ENCODE measurements at regions not wholly inside any gene's neighbourhood (a gene's known extent, or its start where the extent isn't known, plus 50 kb on each side); places are given as distances from the start of the nearest gene placed in this dataset.
A peak's percentile ranks its signal among the peaks of the same experiment; 100 is the strongest.

GRCh38 chr12:85713373-85713772, 122.8 kb downstream of the RASSF9 start:
- 21% methylated on average over 4 of the region's 4 CpGs for WGBS
- peak overlapping the region; percentile 54 for H3K27ac ChIP-seq
- no peaks in the 10 kb centered on the region for H3K27me3 ChIP-seq
- DNase-seq (ENCODE audit: low spot score in 2 of 2): no peak
- H3K4me3 ChIP-seq: no peak overlapping the region
- TF ChIP-seq CTCF (IDR thresholded peaks at IDR 0.05) (no peak), POLR2AphosphoS5 (IDR thresholded peaks at IDR 0.05) (no peak), EP300 (IDR thresholded peaks at IDR 0.05) (no peak), POLR2A (IDR thresholded peaks at IDR 0.05) (no peak)
- no peaks in the 10 kb centered on the region for H3K9me3 ChIP-seq
- H3K36me3 ChIP-seq: no peaks in the 10 kb centered on the region
- H3K4me1 ChIP-seq: peaks cover 29% of the 10 kb centered on the region

- Histone ChIP-seq H3K36me3 (no peaks in the 10 kb centered on the region), H3K27ac (no peak overlapping the region), H3K27me3 (no peaks in the 10 kb centered on the region), H3K9me3 (no peaks in the 10 kb centered on the region), H3K4me1 (peaks cover 29% of the 10 kb centered on the region), H3K4me3 (no peak overlapping the region)
- TF ChIP-seq CTCF (IDR thresholded peaks at IDR 0.05) (no peak), POLR2A (IDR thresholded peaks at IDR 0.05) (no peak), EP300 (IDR thresholded peaks at IDR 0.05) (no peak), POLR2AphosphoS5 (IDR thresholded peaks at IDR 0.05) (no peak)
- 97% methylated on average over 1 of the region's 1 CpG for WGBS
- DNase-seq (ENCODE audit: low spot score in 2 of 2): no peak
Measured at GRCh38 chr12:85714425-85714824, 121.8 kb downstream of the RASSF9 start.

- no peaks in the 10 kb centered on the region for H3K27me3 ChIP-seq
- H3K36me3 ChIP-seq: no peaks in the 10 kb centered on the region
- H3K27ac ChIP-seq: no peak overlapping the region
- WGBS: 88% methylated on average over 1 of the region's 1 CpG
- TF ChIP-seq CTCF (IDR thresholded peaks at IDR 0.05) (no peak), POLR2A (IDR thresholded peaks at IDR 0.05) (no peak), EP300 (IDR thresholded peaks at IDR 0.05) (no peak), POLR2AphosphoS5 (IDR thresholded peaks at IDR 0.05) (no peak)
- no peak overlapping the region for H3K4me3 ChIP-seq
- H3K4me1 ChIP-seq: no peaks in the 10 kb centered on the region
- no peak for DNase-seq (ENCODE audit: low spot score in 2 of 2)
- no peaks in the 10 kb centered on the region for H3K9me3 ChIP-seq
Measured at GRCh38 chr12:85720308-85721033, 115.7 kb downstream of the RASSF9 start.

DNA sequence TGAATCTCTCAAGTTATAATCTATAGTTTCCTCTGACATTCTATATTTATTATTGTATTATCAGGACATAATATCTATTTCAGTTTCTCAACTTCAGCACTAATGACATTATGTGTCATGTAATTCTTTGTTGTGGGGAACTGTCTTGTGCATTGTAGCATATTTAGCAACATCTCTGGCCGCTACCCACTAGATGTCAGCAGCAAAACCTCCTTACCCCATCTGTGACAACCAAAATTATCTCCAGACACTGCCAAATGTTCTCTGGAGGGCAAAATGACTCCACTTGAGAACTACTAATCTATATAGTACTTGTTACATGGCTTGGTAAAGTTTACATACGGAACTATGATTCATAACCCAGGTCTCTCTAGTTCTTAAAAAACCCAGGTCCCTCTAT, 110.2 kb downstream of the RASSF9 start:
- H3K9me3 ChIP-seq: no peaks in the 10 kb centered on the region
- no peaks in the 10 kb centered on the region for H3K36me3 ChIP-seq
- H3K27ac ChIP-seq: no peak overlapping the region
- TF ChIP-seq CTCF (IDR thresholded peaks at IDR 0.05) (no peak), EP300 (IDR thresholded peaks at IDR 0.05) (no peak), POLR2A (IDR thresholded peaks at IDR 0.05) (no peak), POLR2AphosphoS5 (IDR thresholded peaks at IDR 0.05) (no peak)
- H3K4me1 ChIP-seq: no peaks in the 10 kb centered on the region
- H3K4me3 ChIP-seq: no peak overlapping the region
- WGBS: 67% methylated on average over 2 of the region's 2 CpGs
- no peaks in the 10 kb centered on the region for H3K27me3 ChIP-seq
- DNase-seq (ENCODE audit: low spot score in 2 of 2): no peak

DNA sequence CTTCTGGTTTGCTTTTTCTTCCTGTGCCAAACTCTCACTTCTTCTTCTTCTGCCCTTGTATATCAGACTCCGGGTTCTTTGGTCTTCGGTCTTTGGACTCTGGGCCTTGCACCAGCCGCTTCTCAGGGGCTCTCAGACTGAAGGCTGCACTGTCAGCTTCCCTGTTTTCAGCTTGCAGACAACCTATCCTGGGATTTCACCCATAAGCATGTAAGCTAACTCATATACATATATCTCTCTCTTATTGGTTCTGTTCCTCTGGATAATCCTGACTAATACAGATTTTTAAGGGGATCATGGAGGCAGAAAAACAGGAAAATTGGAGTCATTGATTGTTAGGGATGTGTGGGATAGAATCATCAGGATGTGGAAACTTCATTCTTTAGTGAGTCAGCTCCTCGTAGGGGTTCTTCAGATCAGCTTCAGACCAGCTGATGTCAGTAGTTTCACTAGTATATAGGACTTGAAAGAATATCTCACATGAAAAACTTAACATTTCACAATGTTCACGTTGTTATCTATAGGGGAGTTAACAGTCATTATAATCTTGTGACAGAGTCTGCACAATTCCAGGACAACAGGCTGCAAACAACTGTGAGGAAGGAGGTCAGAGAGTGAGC, 102.9 kb downstream of the RASSF9 start:
- H3K9me3 ChIP-seq: no peaks in the 10 kb centered on the region
- no peaks in the 10 kb centered on the region for H3K4me1 ChIP-seq
- no peak for TF ChIP-seq CTCF (IDR thresholded peaks at IDR 0.05)
- TF ChIP-seq EP300 (IDR thresholded peaks at IDR 0.05): no peak
- no peak for TF ChIP-seq POLR2AphosphoS5 (IDR thresholded peaks at IDR 0.05)
- TF ChIP-seq POLR2A (IDR thresholded peaks at IDR 0.05): no peak
- 81% methylated on average over 5 of the region's 5 CpGs for WGBS
- DNase-seq (ENCODE audit: low spot score in 2 of 2): no peak
- H3K36me3 ChIP-seq: no peaks in the 10 kb centered on the region
- H3K27me3 ChIP-seq: no peaks in the 10 kb centered on the region
- no peak overlapping the region for H3K27ac ChIP-seq
- H3K4me3 ChIP-seq: no peak overlapping the region

All from suprapubic skin (tissue), 4 donors.